ENCODE measurements at regions not wholly inside any gene's neighbourhood (a gene's known extent, or its start where the extent isn't known, plus 50 kb on each side); places are given as distances from the start of the nearest gene placed in this dataset.

DNA sequence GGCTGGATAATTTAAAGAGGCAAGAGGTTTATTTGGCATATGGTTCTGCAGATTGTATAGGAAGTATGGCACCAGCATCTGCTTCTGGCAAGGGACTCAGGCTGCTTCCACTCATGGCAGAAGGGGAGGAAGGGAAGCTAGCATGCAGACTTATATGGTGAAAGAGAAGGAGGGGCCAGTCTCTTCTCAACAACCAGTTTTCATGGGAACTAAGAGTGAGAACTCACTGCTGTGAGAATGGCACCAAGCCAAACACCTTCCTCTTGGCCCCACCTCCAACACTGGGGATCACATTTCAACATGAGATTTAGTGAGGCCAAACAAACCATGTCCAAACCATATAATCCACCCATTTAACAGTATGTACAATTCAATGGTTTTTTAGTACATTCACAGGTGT, 113.3 kb upstream of the SHB start:
- no peak overlapping the region for H3K4me3 ChIP-seq (ENCODE audit: low read length)
- no peaks in the 10 kb centered on the region for H3K36me3 ChIP-seq (replicated peaks; ENCODE audit: low read depth, low read length)
- TF ChIP-seq, protein P1, sequence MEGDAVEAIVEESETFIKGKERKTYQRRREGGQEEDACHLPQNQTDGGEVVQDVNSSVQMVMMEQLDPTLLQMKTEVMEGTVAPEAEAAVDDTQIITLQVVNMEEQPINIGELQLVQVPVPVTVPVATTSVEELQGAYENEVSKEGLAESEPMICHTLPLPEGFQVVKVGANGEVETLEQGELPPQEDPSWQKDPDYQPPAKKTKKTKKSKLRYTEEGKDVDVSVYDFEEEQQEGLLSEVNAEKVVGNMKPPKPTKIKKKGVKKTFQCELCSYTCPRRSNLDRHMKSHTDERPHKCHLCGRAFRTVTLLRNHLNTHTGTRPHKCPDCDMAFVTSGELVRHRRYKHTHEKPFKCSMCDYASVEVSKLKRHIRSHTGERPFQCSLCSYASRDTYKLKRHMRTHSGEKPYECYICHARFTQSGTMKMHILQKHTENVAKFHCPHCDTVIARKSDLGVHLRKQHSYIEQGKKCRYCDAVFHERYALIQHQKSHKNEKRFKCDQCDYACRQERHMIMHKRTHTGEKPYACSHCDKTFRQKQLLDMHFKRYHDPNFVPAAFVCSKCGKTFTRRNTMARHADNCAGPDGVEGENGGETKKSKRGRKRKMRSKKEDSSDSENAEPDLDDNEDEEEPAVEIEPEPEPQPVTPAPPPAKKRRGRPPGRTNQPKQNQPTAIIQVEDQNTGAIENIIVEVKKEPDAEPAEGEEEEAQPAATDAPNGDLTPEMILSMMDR (IDR thresholded peaks at IDR 0.05; ENCODE audit: low read depth, low read length) = no peak
- no peak for TF ChIP-seq EZH2phosphoT487 (IDR thresholded peaks at IDR 0.05; ENCODE audit: low read depth)

DNA sequence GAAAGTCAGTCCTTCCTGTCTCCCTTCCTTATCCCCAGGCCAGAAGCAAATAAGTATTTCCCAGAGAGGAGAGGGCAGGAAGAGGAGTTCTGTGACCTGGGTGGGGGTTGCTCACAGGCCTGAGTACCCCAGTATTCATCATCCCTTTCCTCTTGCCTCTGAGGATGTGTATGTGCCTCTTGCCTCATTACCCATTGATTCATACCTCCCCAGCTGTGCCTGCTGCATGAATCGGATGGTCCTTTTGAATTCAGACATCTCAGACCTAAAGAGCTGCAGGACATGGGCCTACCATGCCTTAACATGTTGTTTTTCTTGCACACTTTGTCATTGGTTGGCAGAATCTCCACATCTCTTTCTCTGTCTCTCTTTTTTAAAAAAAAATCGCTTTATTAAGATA, 112.8 kb upstream of the SHB start:
- H3K79me2 ChIP-seq (ENCODE audit: low read length) = no peaks in the 10 kb centered on the region
- TF ChIP-seq, protein P1 (IDR thresholded peaks at IDR 0.05; ENCODE audit: low read depth, low read length) = no peak
- no peaks in the 10 kb centered on the region for H3K9me3 ChIP-seq (ENCODE audit: insufficient read depth, low read length)
- H3K4me3 ChIP-seq (ENCODE audit: low read length) = no peak overlapping the region
- H3K27ac ChIP-seq (ENCODE audit: low read length) = no peak overlapping the region
- no peak overlapping the region for H3K9ac ChIP-seq (ENCODE audit: low read length)
- H3K4me1 ChIP-seq (ENCODE audit: low read length) = peaks cover 9% of the 10 kb centered on the region
- no peak overlapping the region for H3K4me2 ChIP-seq (ENCODE audit: low read length)
- H3K27me3 ChIP-seq (ENCODE audit: low read depth, low read length) = peaks cover 9% of the 10 kb centered on the region; the same call in 1 of the 2 replicates
- no peaks in the 10 kb centered on the region for H4K20me1 ChIP-seq (ENCODE audit: insufficient read depth, low read length)
- H3K36me3 ChIP-seq (replicated peaks; ENCODE audit: low read depth, low read length) = no peaks in the 10 kb centered on the region
- no peak overlapping the region for H2AFZ ChIP-seq (ENCODE audit: low read depth, low read length)

More for the DNA sequence above, 113.3 kb upstream of the SHB start:
- Histone ChIP-seq H2AFZ (ENCODE audit: low read depth, low read length) (no peak overlapping the region), H3K4me1 (ENCODE audit: low read length) (peaks cover 9% of the 10 kb centered on the region), H3K27me3 (ENCODE audit: low read depth, low read length) (peaks cover 12% of the 10 kb centered on the region; the same call in 1 of the 2 replicates), H3K9me3 (ENCODE audit: insufficient read depth, low read length) (no peaks in the 10 kb centered on the region), H3K27ac (ENCODE audit: low read length) (no peak overlapping the region), H3K79me2 (ENCODE audit: low read length) (no peaks in the 10 kb centered on the region), H3K9ac (ENCODE audit: low read length) (no peak overlapping the region), H4K20me1 (ENCODE audit: insufficient read depth, low read length) (no peaks in the 10 kb centered on the region), H3K4me2 (ENCODE audit: low read length) (no peak overlapping the region)

DNA sequence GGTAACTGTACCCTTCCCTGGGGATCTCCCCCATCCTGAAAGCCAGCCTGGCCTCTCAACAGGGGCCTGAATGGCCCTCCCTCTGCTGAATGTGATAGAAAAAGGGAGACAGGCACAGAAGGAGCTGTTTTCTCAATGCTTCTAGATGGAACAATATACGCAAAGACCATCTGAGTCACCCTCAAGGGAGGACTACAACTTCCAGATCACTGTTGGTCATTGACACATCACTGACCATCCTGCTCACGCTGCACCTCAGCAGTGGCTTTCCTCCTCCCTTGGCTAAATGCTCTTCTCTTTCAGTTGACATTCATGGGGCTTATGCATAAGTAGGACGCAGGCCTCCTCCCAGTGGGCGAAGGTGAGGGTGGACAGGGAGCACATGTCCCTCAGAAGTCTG, 112.2 kb upstream of the SHB start:
- Histone ChIP-seq H3K27ac (ENCODE audit: low read length) (no peak overlapping the region), H3K9me3 (ENCODE audit: insufficient read depth, low read length) (no peaks in the 10 kb centered on the region), H2AFZ (ENCODE audit: low read depth, low read length) (no peak overlapping the region), H3K79me2 (ENCODE audit: low read length) (no peaks in the 10 kb centered on the region), H3K4me3 (ENCODE audit: low read length) (no peak overlapping the region), H3K36me3 (replicated peaks; ENCODE audit: low read depth, low read length) (no peaks in the 10 kb centered on the region), H3K4me1 (ENCODE audit: low read length) (peaks cover 9% of the 10 kb centered on the region), H3K4me2 (ENCODE audit: low read length) (no peak overlapping the region), H3K27me3 (ENCODE audit: low read depth, low read length) (peaks cover 6% of the 10 kb centered on the region; the same call in 1 of the 2 replicates), H4K20me1 (ENCODE audit: insufficient read depth, low read length) (no peaks in the 10 kb centered on the region), H3K9ac (ENCODE audit: low read length) (no peak overlapping the region)
- TF ChIP-seq, protein P1 (IDR thresholded peaks at IDR 0.05; ENCODE audit: low read depth, low read length) = no peak
- TF ChIP-seq EZH2phosphoT487 (IDR thresholded peaks at IDR 0.05; ENCODE audit: low read depth) = no peak

- no peak for TF ChIP-seq EZH2phosphoT487 (IDR thresholded peaks at IDR 0.05; ENCODE audit: low read depth)
- TF ChIP-seq, protein P1 (IDR thresholded peaks at IDR 0.05; ENCODE audit: low read depth, low read length) = no peak
- no peak overlapping the region for H3K4me2 ChIP-seq (ENCODE audit: low read length)
- H3K4me3 ChIP-seq (ENCODE audit: low read length) = no peak overlapping the region
Measured at GRCh38 chr9:38180656-38181055, 111.6 kb upstream of the SHB start.

More at GRCh38 chr9:38180656-38181055, 111.6 kb upstream of the SHB start:
- Histone ChIP-seq H3K27me3 (ENCODE audit: low read depth, low read length) (peaks cover under 1% of the 10 kb centered on the region; the same call in 1 of the 2 replicates), H3K9me3 (ENCODE audit: insufficient read depth, low read length) (no peaks in the 10 kb centered on the region), H3K4me1 (ENCODE audit: low read length) (peaks cover 9% of the 10 kb centered on the region), H3K9ac (ENCODE audit: low read length) (no peak overlapping the region), H3K27ac (ENCODE audit: low read length) (no peak overlapping the region), H4K20me1 (ENCODE audit: insufficient read depth, low read length) (no peaks in the 10 kb centered on the region), H2AFZ (ENCODE audit: low read depth, low read length) (no peak overlapping the region), H3K79me2 (ENCODE audit: low read length) (no peaks in the 10 kb centered on the region), H3K36me3 (replicated peaks; ENCODE audit: low read depth, low read length) (no peaks in the 10 kb centered on the region)

Data from OCI-LY3 (cell line).